GM12891 (cell line): ENCODE measurements at regions not wholly inside any gene's neighbourhood (a gene's known extent, or its start where the extent isn't known, plus 50 kb on each side); places are given as distances from the start of the nearest gene placed in this dataset.

Experiments
- POLR2A ChIP-seq: IDR thresholded peaks from 2 replicates; pipeline ENCODE4 v1.6.1; 2011; ENCODE audit warnings: low read depth, low read length, control low read depth
- POLR2AphosphoS5 ChIP-seq: IDR thresholded peaks from 2 replicates; pipeline ENCODE4 v1.6.1; 2011; ENCODE audit warnings: low read depth, low read length, control low read depth

- no peak for TF ChIP-seq POLR2A
- no peak for TF ChIP-seq POLR2AphosphoS5
Measured at GRCh38 chr5:93192087-93192486, 388.9 kb downstream of the NR2F1-AS1 start.
